LHCN-M2 (cell line): ENCODE measurements at regions not wholly inside any gene's neighbourhood (a gene's known extent, or its start where the extent isn't known, plus 50 kb on each side); places are given as distances from the start of the nearest gene placed in this dataset.

Experiments used
- DNase-seq: peaks from one replicate; pipeline ENCODE4 v3.0.0-alpha.2; 2012; ENCODE audit warnings: low read depth

GRCh38 chr3:27591312-27592210 is 107.4 kb upstream of the SLC4A7 start:
- no peak for DNase-seq

- DNase-seq: peak; percentile 75
These were observed 106.5 kb upstream of the SLC4A7 start for GRCh38 chr3:27590437-27591298.

- peak; percentile 49 for DNase-seq
These were observed 105.6 kb upstream of the SLC4A7 start for GRCh38 chr3:27589795-27590194.

GRCh38 chr3:27585429-27585828 is 101.2 kb upstream of the SLC4A7 start:
- DNase-seq: no peak

GRCh38 chr3:27584874-27585273 is 100.7 kb upstream of the SLC4A7 start:
- DNase-seq: no peak

GRCh38 chr3:27581852-27582251 is 97.7 kb upstream of the SLC4A7 start:
- no peak for DNase-seq

GRCh38 chr3:27578032-27578431 is 93.8 kb upstream of the SLC4A7 start:
- no peak for DNase-seq

GRCh38 chr3:27577504-27577903 is 93.3 kb upstream of the SLC4A7 start:
- DNase-seq: no peak

GRCh38 chr3:27576171-27576570 is 92.0 kb upstream of the SLC4A7 start:
- no peak for DNase-seq

- no peak for DNase-seq
These were observed 91.3 kb upstream of the SLC4A7 start for GRCh38 chr3:27575499-27575898.

- no peak for DNase-seq
These were observed 90.2 kb upstream of the SLC4A7 start for GRCh38 chr3:27574438-27574795.

GRCh38 chr3:27573780-27574437 is 89.7 kb upstream of the SLC4A7 start:
- peak; percentile 29 for DNase-seq

GRCh38 chr3:27573138-27573537 is 89.0 kb upstream of the SLC4A7 start:
- no peak for DNase-seq

- DNase-seq: no peak
These were observed 87.2 kb upstream of the SLC4A7 start for GRCh38 chr3:27571345-27571744.

- DNase-seq: no peak
These were observed 86.4 kb upstream of the SLC4A7 start for GRCh38 chr3:27570421-27571106.

- DNase-seq: peak; percentile 36
These were observed 84.2 kb upstream of the SLC4A7 start for GRCh38 chr3:27568393-27568792.

GRCh38 chr3:27567251-27567650 is 83.1 kb upstream of the SLC4A7 start:
- no peak for DNase-seq

GRCh38 chr3:27565201-27565852 is 81.1 kb upstream of the SLC4A7 start:
- DNase-seq: peak; percentile 87

- DNase-seq: no peak
These were observed 77.4 kb upstream of the SLC4A7 start for GRCh38 chr3:27561576-27561975.

GRCh38 chr3:27560484-27561056 is 76.4 kb upstream of the SLC4A7 start:
- DNase-seq: no peak

- DNase-seq: peak; percentile 74
These were observed 75.7 kb upstream of the SLC4A7 start for GRCh38 chr3:27559835-27560234.
